ENCODE measurements at regions not wholly inside any gene's neighbourhood (a gene's known extent, or its start where the extent isn't known, plus 50 kb on each side); places are given as distances from the start of the nearest gene placed in this dataset.

DNA sequence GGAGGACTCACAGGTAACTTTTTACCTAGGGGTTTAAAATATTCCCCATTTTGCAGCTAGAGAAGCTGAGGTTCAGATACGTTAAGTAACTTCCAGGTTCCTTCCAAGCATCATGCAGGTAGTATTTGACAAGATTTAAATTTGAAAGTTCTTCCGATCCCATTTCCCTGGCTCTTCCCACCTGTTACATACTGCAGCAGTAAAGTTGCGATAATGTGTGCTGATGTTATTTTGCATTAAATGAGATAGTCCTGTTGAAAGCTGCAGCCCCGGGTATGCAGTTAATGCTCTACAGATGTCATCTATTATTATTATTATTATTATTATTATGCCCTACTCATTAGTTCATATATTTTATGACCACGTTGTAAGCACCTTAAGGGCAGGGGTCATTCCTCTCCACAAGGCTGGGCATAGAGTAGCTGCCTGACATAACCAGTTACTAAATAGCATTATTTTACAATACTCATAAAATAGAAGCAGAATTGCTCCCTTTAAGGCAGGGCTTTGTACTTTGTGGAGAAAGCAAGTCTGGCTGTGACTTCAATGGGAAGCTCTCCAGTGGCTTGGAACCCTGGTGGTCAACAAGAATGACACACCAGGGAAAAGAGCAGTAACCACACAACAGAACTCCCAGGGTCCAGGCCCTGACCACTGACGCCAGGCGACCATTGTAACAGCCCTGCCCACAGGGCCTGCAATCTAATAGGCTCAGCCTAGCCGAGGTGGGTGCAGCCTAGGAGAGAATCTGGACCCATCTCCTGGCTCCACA lies 90.8 kb upstream of the CALM2 start:
- FAIRE-seq (no peak), DNase-seq (ENCODE audit: low spot score in 2 of 2) (no peak)

DNA sequence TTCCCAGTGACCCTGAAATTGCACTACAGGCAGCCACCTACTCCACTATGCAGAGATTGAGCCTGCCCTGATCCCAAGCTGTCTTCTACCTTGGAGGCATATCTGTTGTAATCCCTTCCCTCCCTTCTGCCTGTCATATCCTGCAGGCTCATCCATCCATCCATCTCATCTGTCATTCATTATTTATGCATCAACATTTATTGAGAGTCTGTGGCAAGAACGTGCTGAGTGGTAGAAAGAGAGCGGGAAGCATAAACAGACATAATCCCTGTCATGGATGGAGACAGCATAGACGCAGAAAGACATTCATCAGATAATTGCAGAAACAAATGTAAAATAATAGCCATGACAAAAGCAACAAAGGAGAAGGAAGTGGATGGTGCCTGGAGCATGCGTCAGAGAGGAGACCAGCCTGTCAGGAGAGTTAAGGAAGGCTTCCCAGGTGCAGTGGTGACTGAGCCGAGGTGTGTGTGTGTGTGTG lies 89.5 kb upstream of the CALM2 start:
- DNase-seq (ENCODE audit: low spot score in 2 of 2), result no peak
- FAIRE-seq, result no peak

DNA sequence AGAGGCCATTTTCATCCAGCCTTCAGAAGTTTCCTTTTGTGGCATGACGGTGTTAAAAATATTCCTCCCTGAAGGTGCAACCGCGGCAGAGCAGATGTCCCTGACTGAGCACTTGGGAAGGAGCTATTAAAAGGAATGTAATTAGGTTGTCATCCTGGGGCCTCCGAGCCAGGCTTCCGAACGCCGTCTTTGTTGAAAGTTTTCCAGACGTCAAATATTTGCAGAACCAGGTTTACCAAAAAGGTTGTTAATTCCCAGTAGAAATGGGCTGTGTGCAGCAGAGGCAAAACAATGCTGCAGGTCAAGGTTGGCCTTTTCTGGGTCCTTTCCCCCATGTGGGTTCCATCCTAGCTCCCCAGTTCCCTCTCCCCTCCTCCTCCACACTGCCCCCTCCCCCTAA lies 88.8 kb upstream of the CALM2 start:
- FAIRE-seq (no peak), DNase-seq (ENCODE audit: low spot score in 2 of 2) (no peak)

DNA sequence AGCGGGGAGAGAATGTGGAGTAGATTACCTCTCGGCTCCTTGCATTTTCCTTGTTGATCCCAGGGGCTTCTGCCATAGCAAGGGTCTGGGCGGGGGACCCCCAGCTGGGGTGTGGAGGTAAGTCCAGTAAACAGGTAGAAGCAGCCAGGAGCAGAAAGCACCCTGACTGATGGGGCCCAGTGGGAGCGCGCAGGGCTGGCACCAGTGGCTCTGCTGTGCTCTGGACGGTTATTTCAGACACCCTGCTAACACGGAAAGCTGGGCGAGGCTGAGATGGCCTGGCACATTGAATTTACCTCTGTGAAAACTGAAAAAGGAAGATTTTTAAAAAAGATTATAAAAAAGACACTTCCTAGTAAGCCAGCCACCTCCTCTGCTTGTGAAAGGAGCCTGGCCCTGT lies 88.4 kb upstream of the CALM2 start:
- DNase-seq (ENCODE audit: low spot score in 2 of 2) (no peak), FAIRE-seq (no peak)

DNA sequence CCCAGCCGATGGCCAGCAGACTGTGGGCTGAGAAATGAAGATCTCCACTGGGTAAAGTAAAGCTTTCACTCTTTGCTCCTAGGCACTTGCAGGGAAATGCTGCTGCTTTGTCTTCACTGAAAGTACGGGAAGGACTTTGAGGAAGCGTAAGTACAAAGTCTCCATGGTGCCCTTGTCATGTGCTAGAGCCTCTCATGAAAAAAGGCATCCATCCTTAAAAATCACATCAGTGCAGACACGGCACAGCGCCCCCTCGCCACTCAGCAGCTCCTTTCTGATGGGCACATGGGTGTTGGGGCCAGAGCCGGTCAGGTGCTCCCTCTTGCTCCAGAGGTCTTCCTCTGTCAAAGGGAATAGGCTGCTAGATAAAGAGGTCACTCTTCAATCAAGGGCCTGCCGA lies 87.8 kb upstream of the CALM2 start:
- no peak for FAIRE-seq

DNA sequence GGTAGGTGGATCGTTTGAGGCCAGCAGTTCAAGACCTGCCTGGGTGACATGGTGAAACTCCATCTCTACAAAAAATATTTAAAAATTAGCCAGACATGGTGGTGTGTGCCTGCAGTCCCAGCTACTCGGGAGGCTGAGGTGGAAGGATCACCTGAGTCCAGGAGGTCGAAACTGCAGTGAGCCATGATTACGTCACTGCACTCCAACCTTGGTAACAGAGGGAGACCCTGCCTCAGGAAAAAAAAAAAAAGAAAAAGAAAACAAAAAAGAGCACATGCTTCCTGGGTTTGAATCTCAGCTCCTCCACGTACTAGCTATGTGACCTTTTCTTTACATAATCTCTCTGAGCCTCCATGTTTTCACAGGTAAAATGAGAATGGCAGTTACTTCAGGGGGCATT lies 86.3 kb upstream of the CALM2 start:
- no peak for FAIRE-seq
- DNase-seq (ENCODE audit: low spot score in 2 of 2), result no peak

More for the DNA sequence above, 87.8 kb upstream of the CALM2 start:
- DNase-seq (ENCODE audit: low spot score in 2 of 2), result peak in 1 of 2 donors; percentile 25

DNA sequence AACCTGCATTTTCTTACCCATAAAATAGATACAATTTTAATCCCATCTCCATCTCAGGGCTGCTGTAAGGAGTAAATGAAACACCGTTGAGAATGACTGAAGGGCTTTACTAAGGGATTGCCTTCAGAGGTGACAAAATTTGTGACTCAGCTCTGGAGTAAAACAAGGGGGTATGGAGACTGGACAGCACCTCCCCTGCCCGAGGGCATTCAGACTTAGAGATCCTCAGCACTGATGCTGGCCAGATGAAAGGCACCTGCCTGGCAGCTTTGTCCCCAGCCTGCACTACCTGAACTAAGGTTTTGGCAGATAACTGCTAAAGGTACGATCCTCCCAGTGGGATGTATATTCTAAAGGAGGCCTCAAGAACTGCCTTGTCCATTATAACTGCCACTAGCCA lies 84.7 kb upstream of the CALM2 start:
- DNase-seq (ENCODE audit: low spot score in 2 of 2) (no peak), FAIRE-seq (no peak)

DNA sequence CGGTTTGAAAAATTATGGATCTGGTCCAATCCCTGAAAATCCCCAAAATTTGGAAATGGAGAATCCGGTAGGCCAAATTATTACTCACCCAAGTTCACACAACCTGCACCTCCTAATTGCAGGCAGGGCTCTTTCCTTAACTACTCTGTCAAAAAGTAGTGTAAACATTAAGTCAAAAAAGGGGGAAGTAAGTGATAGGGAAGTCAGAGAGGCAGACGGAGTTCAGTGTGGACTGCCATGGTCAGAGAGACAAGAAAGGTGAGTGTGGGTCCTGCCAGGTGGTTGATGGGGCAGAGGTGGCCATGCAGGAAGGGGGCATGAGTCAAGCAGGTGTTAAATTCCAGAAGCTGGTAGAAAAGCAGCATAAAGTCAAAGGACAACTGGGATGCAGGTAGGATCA lies 83.5 kb upstream of the CALM2 start:
- DNase-seq (ENCODE audit: low spot score in 2 of 2), result no peak
- FAIRE-seq, result no peak

DNA sequence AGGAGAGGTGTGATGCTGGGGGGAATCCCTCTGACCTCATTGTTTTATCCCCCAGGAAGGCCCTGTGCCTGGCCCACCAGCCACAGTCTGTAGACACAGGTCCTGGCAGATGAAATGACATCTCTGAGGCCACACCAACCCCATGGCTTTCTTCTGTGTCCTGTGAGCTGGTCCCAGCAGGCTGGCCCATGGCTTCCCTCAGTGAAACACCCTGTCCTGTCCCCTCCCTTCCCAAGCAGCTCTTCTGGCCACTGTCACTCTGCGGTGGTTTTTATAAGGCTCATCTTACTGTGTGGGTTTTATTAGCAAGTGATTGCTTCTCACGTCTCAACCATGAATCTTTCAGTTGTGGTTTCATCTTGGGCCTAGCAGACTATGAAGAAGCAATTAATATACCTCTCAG lies 81.6 kb upstream of the CALM2 start:
- DNase-seq (ENCODE audit: low spot score in 2 of 2) (no peak), FAIRE-seq (no peak)

DNA sequence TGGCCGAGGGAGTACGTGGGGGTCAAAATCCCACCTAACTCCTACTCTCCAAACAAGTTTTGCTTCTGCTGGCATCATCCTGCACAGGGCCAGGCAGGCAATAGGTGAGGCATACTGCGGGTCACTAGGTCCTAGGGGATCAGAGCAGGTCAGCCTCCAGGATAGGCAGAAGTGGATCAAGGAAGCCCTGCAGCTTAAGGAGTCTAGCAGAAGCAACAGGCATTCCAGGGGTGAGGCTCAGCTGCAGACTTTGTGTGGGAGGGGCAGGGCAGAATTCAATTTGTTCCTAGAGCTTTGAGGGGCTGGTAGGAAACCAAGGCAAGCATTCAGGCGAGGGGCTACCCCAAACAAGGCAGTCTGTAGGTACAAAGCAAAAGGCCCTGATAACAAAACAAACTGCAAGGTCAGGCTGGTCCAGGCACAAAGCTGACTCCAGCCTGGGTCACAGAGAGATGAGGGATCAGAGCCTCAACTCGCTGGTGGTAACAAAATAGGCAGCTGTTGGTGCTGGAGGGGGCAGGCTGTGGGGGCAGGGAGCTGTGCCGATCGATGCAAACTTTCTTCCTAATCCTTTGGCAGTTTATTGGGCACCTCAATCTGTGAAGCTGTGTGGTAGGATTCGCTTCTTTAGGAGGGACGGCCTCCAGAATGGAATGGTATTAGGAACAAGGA lies 80.2 kb upstream of the CALM2 start:
- DNase-seq (ENCODE audit: low spot score in 2 of 2), result no peak
- no peak for FAIRE-seq

DNA sequence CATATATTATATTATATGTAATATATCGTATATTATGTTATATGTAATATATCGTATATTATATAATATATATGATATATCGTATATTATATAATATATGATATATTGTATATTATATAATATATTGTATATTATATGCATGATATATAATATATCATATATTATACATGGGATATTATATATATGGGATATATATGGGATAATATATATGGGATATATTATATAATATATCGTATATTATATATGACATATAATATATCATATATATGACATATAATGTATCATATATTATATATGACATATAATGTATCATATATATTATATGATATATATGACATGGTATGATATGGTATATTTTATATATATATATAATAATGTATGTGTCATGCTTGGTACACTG lies 79.5 kb upstream of the CALM2 start:
- DNase-seq (ENCODE audit: low spot score in 2 of 2) (no peak), FAIRE-seq (no peak)

DNA sequence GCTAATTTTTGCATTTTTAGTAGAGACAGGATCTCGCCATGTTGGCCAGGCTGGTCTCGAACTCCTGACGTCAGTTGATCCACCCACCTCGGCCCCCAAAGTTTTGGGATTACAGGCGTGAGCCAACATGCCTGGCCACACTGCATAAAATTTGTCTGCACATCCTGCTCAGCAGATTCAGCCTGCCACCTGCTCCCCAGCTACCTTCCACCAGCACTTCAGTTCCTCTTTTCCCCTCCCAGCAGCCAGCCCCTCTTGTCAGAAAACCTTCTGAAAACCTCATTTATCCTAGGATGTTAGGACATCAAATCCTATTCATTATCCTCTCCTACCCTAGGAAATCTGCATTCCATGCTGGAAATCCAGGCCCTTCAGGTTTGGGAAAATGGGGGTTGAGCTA lies 78.2 kb upstream of the CALM2 start:
- DNase-seq (ENCODE audit: low spot score in 2 of 2), result no peak
- no peak for FAIRE-seq

DNA sequence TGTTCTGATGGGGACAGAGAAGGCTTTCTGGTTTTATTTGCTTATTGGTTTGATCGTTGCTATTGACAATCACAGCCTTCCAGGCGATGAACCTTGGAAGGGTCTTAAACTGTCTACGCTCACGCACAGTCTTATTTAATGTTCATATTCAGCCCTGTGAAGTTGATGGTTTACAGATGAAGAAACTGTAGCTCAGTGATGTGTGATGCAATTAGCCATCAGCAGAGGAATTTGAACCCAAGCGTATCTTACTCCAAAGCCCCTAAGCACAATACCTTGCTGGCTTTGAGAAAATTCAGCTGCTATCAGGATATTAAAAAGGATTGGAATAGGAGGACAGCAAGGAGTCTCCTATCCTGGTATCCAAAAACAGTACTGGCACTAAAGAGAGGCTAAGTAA lies 77.1 kb upstream of the CALM2 start:
- DNase-seq (ENCODE audit: low spot score in 2 of 2) (no peak), FAIRE-seq (no peak)

DNA sequence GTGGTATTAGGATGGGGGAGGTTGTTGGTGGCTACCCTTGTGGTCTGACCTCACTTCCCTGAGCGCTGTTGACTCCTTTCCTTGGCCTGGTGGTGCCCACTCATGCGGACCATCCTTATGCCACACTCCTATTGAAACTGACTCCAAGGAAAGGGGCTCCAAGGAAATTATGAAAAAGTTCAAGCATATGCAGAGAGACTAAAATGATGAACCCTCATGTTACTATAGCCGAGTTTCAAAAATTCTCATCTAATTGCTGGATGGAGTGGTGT lies 75.0 kb upstream of the CALM2 start:
- DNase-seq (ENCODE audit: low spot score in 2 of 2) (no peak), FAIRE-seq (no peak)

DNA sequence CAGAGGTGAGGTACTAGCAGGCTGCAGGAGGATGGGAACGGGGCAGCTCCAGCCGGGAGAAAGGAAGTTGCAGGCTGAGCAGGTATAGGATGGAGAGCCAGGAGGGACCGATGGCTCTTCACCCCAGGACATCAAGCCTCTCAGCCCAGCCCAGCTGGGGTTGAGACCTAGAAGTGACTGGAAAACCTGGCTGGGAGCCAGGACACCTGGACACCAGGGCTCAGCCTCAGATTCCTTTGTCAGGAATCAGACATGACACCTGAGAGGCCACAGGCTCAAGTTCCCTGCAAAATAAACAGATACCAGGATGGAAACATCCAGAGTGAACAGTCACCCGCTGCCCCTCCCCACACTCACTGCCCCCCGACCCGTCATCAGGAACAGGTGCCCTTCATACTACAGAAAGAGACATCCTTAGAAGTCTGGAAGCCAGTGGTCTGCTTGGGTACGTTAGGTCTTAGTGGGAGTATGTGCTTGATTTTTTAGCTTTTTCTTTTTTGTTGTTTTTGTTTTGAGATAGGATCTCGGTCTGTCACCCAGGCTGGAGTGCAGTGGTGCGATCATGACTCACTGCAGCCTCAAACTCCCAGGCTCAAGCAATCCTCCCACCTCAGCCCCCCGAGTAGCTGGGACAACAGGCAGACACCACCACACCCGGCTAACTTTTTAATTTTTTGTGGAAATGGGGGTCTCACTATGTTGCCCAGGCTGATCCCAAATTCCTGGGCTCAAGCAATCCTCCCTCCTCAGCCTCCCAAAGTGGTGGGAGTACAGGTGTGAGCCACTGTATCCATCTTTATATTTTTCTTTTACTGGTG lies 74.5 kb upstream of the CALM2 start:
- no peak for FAIRE-seq

DNA sequence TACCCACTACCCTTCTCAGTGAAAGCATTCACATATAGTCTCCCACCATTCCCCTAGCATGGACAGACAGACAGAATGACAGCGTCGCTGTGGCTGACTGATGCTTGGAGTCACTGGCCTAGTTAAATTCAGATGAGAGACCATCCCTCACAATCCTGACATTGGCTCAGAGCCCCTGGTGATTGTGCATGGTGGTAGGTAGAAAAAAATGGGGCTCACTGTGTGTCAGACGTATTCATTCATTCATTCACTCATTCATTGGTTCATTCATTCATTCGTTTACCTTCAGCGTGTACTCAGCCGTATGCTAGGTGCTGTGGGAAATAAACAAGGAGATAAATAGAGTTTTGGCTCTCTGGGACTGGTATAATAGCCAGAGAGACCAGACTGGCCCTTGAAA lies 73.6 kb upstream of the CALM2 start:
- DNase-seq (ENCODE audit: low spot score in 2 of 2) (no peak), FAIRE-seq (no peak)

More for the DNA sequence above, 74.5 kb upstream of the CALM2 start:
- no peak for DNase-seq (ENCODE audit: low spot score in 2 of 2)

DNA sequence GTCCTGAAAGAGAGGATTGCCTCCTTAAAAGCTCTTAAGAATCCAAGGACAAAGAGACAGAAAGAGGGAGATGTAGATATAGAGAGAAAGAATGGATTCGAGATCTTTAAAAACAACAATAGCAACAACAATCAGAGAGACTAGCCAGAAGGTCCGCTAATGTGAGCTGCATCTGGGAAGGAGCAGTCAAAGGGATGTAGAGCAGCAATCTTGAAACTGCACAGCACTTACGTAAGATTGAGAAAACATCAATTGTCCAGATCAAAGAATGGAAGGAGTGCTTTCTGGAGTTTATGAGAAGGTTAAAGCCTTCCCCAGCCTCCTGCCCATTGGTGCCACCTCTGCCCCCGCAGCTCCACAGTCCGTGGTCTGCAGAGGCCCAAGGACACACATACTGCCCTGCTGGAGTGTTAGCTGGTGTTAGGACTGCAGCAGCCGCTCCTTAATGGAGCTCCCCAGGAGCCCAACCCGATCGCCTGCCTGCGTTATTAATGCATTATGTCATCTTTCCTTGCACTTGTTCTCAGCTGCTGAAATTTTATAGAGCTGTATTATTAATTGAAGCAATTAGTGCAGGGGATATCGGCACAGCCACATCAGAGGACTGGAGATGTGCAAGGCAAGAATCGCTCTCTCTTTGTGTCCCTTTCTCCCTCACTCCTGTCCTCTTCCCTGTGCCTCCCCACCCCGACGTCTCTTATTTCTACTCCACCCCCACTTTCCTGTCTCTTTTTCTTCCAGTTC lies 73.0 kb upstream of the CALM2 start:
- DNase-seq (ENCODE audit: low spot score in 2 of 2) (no peak), FAIRE-seq (no peak)

DNA sequence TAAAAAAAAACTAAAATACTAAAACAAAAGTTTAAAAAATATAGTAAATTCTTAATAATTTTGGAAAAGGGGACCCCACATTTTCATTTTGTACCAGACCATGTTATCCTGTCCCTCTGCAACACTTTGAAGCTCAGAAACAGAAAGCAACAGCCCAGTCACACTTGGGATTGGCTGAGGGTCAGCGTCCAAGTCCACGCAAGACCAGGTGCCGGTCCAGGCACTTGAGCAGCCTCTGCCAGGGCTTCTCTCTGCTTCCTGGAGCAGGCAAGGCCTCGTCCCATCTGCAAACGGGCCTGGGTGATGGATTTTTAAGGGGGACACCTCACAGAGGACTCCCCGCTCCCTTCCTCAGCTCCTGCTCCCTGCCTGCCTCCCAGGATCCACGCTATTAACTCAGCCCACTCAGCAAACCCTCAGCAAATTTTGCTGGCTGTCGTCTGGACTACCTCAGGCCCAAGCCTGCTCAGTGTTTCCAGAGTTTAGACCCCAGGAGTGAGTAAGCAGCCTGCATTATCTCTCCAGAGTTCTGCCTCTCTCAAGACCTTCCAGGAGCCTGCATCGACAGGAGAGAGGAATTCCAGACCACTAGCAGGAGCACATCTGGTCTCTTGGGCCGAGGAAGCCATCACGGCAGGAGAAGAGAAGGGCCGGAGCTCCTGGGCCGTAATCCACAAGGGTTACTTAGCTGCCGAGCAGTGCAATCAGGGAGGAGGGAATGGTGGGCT lies 67.4 kb upstream of the CALM2 start:
- no peak for FAIRE-seq
- no peak for DNase-seq (ENCODE audit: low spot score in 2 of 2)

DNA sequence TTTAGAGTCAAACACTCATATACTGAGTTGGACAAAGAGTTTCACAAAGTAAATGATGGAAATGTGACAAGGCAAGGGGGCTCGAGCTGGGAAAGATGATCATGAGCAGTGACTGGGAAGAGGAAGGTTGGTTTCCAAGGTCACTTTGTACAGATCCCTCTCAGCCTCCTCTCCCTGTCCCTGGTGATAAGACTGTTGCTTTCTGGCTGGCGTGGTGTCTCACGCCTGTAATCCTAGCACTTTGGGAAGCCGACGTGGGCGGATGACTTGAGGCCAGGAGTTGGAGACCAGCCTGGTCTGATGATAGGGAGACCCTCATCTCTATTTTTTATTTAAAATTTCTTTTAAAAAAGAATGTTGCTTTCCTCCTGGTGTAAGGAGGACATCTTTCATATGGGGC lies 65.4 kb upstream of the CALM2 start:
- DNase-seq (ENCODE audit: low spot score in 2 of 2) (no peak), FAIRE-seq (no peak)

All from frontal cortex (tissue), 3 donors.